ENCODE measurements at regions not wholly inside any gene's neighbourhood (a gene's known extent, or its start where the extent isn't known, plus 50 kb on each side); places are given as distances from the start of the nearest gene placed in this dataset.

GRCh38 chr9:89912605-89912953, 307.8 kb downstream of the GADD45G start:
- WGBS, 2 experiments (ENCODE audit: extremely low coverage in 1 of 2, insufficient coverage in 1 of 2, insufficient read length in 1 of 2, insufficient replicate concordance in 2 of 2, low coverage in 1 of 2, low lambda C conversion rate in 2 of 2, missing lambda C conversion rate in 1 of 2): 97% methylated on average over 5 of the region's 5 CpGs; no CpG with 5 or more reads in 1 of the 2 experiments

More at GRCh38 chr9:89912605-89912953, 307.8 kb downstream of the GADD45G start:
- Histone ChIP-seq H3K4me2 (ENCODE audit: insufficient read depth in 1 of 2, low read depth in 2 of 2, low read length in 2 of 2) (no peak overlapping the region), H4K5ac (ENCODE audit: insufficient read length, low read depth, low read length) (no peak overlapping the region), H3K23ac (ENCODE audit: insufficient read length) (no peak overlapping the region), H2AFZ (ENCODE audit: low read length) (no peak overlapping the region), H2BK20ac (ENCODE audit: low read length) (no peak overlapping the region), H3K56ac (replicated peaks; ENCODE audit: insufficient read length, low read depth, low read length) (no peak overlapping the region), H3K4me3 (ENCODE audit: extremely low read depth in 1 of 4, insufficient read depth in 2 of 4, low read depth in 3 of 4, low read length in 4 of 4) (no peak overlapping the region), H3K4me1 (replicated peaks in 1 of 4; ENCODE audit: control insufficient read depth in 3 of 4, insufficient read depth in 4 of 4, low read length in 3 of 4) (peaks cover 0 to 4% (median 0%) of the 10 kb centered on the region in 4 experiments; a peak in 1 of 7 replicates), H4K91ac (replicated peaks; ENCODE audit: insufficient read length, low read length) (no peak overlapping the region), H3K14ac (ENCODE audit: insufficient read length) (no peak overlapping the region), H2BK5ac (ENCODE audit: low read depth, low read length) (no peak overlapping the region), H3K36me3 (ENCODE audit: control insufficient read depth in 2 of 4, insufficient read depth in 4 of 4, low read length in 3 of 4) (no peaks in the 10 kb centered on the region), H3K9me3 (ENCODE audit: insufficient read depth in 2 of 2, low read depth in 1 of 2, low read length in 1 of 2) (no peaks in the 10 kb centered on the region), H4K20me1 (replicated peaks in 1 of 2; ENCODE audit: control insufficient read depth in 1 of 2, insufficient read depth in 2 of 2, low read length in 2 of 2) (no peaks in the 10 kb centered on the region), H3K79me1 (ENCODE audit: low read depth, low read length) (no peaks in the 10 kb centered on the region), H3K27me3 (replicated peaks in 1 of 4; ENCODE audit: control insufficient read depth in 3 of 4, extremely low read depth in 1 of 4, insufficient read depth in 3 of 4, low read length in 3 of 4) (no peaks in the 10 kb centered on the region), H3K79me2 (ENCODE audit: control insufficient read depth in 1 of 2, insufficient read depth in 2 of 2, low read length in 2 of 2) (no peaks in the 10 kb centered on the region), H2BK15ac (ENCODE audit: low read length) (no peak overlapping the region), H2AK5ac (ENCODE audit: low read depth, low read length) (no peak overlapping the region), H3K23me2 (ENCODE audit: low read depth, low read length) (no peaks in the 10 kb centered on the region), H3K18ac (ENCODE audit: extremely low read depth, low read length) (no peak overlapping the region), H2BK12ac (ENCODE audit: low read depth, low read length) (no peak overlapping the region), H4K8ac (ENCODE audit: extremely low read depth, insufficient read depth, low read length) (no peak overlapping the region; the same call in 1 of the 2 replicates), H2BK120ac (replicated peaks; ENCODE audit: low read depth, low read length) (no peak overlapping the region), H3K27ac (ENCODE audit: low read depth, low read length) (no peak overlapping the region), H3K9ac (replicated peaks in 1 of 4; ENCODE audit: extremely low read depth in 1 of 4, low read depth in 3 of 4, low read length in 3 of 4) (no peak overlapping the region), H3K4ac (replicated peaks; ENCODE audit: insufficient read length, low read depth, low read length) (no peak overlapping the region)
- no peak for DNase-seq (ENCODE audit: low read depth in 1 of 2, low spot score in 2 of 2)
- TF ChIP-seq SP4 (IDR thresholded peaks at IDR 0.05; ENCODE audit: low read length): no peak
- no peak for TF ChIP-seq ATF3 (IDR thresholded peaks at IDR 0.05; ENCODE audit: insufficient read depth, low read depth, low read length)
- TF ChIP-seq SP2 (IDR thresholded peaks at IDR 0.05; ENCODE audit: low read length): no peak
- ChIA-PET CTCF (ENCODE audit: partially characterized antibody) (interaction anchor here (1.0 to 1.6 kb wide), 7 partner anchors 7 to 315 kb away, joined by 3 to 9 read pairs (median 3); no protein-coding TSS in a partner anchor), POLR2A (ENCODE audit: partially characterized antibody) (no interaction called here)
- no peak for FAIRE-seq

Data from H1 (cell line).